GM19240 (cell line): ENCODE measurements at regions not wholly inside any gene's neighbourhood (a gene's known extent, or its start where the extent isn't known, plus 50 kb on each side); places are given as distances from the start of the nearest gene placed in this dataset.

Source experiments
- DNase-seq: peaks from one replicate; pipeline ENCODE4 v3.0.0; 2011; ENCODE audit warnings: low spot score; ENCODE audit not compliant: insufficient read length

GRCh38 chr22:48248901-48249455 lies 1486.5 kb downstream of the TBC1D22A start:
- no peak for DNase-seq

DNA sequence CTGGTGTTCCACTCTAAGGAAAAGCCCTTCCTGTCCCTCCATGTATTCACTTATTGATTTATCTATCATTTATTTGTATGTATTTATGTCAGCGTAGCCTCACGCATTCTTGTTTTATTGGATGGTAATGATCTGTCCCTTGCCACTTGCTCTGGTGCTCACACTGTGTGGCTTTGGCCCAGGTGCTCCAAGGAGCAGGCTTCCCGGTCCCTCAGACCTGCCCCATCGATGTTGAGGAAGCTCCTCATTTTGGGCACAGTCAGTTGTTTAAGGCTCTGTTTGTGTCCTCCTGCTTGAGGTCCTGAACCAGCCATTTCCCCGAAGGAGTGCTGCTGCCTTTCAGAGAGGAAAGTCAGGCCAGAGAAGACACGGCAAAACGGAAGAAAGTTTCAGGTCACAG lies 1485.4 kb downstream of the TBC1D22A start:
- DNase-seq = no peak

- DNase-seq = no peak
Measured at GRCh38 chr22:48245196-48245485, 1482.7 kb downstream of the TBC1D22A start.

GRCh38 chr22:48244388-48245195 lies 1482.1 kb downstream of the TBC1D22A start:
- DNase-seq = no peak

- no peak for DNase-seq
Measured at GRCh38 chr22:48242461-48242864, 1480.0 kb downstream of the TBC1D22A start.

- no peak for DNase-seq
Measured at GRCh38 chr22:48241658-48242057, 1479.2 kb downstream of the TBC1D22A start.

- DNase-seq = no peak
Measured at GRCh38 chr22:48240935-48241230, 1478.4 kb downstream of the TBC1D22A start.

DNA sequence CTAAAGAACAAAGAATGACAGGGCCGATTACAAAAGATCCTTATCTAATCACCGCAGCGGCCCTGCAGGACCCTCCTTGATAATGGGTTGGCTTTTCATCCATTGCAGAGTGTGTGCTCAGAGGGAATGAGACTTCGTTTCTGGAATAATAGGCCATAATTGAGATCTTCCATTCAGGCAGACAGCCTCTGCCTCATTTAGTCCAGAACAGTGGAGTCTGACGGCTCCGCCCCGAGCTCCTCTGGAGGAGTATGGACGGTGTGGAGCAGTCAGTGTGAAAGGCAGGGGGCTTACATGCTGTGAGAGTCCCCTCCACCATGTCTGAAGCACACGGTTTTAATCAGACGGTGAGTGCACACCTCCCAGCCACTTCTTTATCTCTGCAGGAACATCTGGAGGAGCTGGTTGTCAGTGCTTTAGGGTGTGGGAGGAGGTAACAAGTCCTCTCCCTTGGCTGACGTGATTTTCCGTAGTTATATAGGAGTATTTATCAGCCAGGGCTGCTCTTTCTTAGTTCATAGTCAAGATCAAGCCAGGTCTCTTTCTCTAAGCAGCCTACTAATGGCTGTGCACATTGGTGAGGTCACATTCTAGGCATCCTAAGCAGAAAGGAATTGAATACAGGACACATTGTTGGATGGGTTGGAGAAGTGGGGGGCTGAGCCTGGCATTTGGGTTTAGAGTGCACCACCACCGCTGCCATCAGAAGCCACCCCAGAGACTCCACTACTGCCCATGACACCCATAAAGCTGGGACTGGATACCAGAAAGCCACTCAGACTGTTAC lies 1477.9 kb downstream of the TBC1D22A start:
- no peak for DNase-seq

DNA sequence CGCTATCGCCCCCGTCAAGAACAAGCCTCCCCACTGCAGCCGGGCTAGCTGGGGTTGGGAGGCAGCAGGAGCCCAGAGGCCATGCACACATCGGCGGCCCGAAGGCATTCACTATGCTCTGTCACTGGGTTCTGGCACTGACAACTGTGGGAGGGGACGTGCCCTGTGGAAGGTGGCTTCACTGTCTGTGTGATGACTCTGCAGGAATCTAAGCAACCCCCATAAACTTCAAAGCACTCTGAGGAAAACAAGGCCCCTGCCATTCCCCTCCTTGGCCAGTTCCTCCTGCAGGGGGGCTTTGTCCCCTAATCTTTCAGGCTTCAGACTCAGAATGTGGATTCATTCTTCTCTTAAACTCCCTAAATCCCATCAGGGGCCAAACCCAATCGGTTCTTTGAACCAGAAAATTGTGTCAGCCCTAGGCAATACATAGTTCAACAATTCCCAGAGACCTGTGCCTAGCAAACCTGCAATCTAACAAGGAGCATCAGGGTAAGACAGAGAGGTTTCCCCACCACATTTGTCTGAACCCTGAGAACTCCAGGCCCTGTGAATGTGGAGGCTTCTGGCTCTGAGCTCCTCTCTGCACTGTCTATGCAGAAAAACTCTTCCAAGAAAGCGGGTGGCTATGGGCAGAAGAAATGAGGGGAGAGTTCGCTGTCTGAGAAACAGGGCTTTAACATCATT lies 1477.2 kb downstream of the TBC1D22A start:
- DNase-seq = no peak

DNA sequence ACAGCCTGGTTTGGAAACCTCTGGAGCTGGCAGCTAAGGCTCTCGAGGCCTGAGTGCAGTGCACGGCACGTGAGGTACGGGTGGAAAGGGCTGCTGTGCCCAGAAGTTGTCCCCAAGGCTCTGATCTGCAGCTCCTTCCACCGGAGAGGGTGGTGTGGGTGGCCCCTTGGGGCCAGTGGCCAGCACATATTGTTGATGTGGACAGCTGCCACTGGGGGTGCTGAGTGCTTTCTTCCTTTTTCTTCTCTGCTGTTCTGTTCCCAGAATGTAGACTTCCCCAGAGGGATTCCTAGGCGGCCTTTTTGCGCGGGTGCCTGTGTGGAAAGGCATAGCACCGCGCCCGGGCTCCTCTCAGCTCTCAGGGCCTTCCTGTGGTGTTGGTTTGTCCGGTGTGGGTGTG lies 1476.5 kb downstream of the TBC1D22A start:
- no peak for DNase-seq

GRCh38 chr22:48238284-48238915 lies 1476.0 kb downstream of the TBC1D22A start:
- DNase-seq = no peak

DNA sequence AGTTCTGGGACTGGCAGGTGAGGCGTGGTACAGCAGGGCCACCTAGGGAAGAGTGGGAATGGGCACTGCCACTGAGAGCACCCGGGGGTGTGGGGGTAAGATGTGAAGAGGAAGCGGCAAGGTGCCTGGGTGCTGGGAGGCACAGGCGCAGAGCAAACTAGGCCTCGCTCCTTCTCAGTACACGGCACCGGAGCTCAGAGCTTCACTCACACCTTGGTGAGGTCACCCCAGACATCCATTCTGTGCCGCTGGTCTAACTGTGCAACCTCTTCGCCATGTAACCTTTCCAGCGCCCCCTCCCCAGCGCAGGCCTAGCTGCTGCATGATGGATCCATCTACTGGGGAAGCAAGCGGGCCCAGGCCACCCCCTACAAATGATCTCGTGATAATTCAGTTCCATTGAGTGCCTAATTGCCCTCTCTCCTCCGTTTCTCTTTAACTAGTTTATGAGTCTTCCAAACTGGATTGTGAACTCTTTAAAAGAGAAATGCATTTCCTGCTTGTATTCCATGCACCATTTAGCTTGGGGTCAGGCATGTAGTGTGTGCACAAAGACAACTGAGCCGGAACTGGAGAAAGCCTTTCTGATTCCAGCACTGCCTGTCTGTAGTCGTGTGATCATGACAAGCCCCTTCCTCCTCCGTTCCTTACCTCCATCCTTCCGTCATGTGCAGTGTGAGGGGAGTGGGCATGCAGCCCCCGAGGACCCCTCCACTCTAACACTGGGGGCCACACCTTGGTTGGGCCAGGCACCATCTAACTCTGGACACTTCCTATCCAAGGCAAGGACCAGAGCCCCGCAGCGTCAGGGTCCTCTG lies 1475.2 kb downstream of the TBC1D22A start:
- no peak for DNase-seq

DNA sequence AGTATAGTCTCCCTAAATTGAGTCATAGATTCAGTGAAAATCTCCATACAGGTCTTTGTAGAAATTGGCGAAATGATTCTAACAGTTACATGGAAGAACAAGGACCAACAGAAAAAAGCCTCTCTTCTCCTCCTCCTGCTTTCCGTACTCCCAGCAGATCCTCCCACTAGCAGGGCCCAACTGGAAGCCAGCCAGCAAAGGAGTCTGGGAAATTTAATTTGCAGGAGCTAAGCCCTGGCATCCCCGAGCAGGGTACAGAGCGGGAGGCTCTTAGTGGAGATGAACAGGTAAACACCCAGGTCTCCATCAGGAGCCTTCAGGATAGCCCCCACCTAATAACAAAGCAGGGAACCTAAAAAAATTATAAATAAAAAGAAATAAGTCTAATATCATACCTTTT lies 1473.8 kb downstream of the TBC1D22A start:
- no peak for DNase-seq

GRCh38 chr22:48235744-48236143 lies 1473.3 kb downstream of the TBC1D22A start:
- no peak for DNase-seq

GRCh38 chr22:48234011-48234410 lies 1471.6 kb downstream of the TBC1D22A start:
- DNase-seq = no peak

- no peak for DNase-seq
Measured at GRCh38 chr22:48233586-48233985, 1471.1 kb downstream of the TBC1D22A start.

- no peak for DNase-seq
Measured at GRCh38 chr22:48228468-48228867, 1466.0 kb downstream of the TBC1D22A start.

GRCh38 chr22:48227341-48228018 lies 1465.0 kb downstream of the TBC1D22A start:
- DNase-seq = no peak

GRCh38 chr22:48226026-48227013 lies 1463.9 kb downstream of the TBC1D22A start:
- no peak for DNase-seq
